Skeletal muscle tissue (tissue), 3 donors: ENCODE measurements at regions not wholly inside any gene's neighbourhood (a gene's known extent, or its start where the extent isn't known, plus 50 kb on each side); places are given as distances from the start of the nearest gene placed in this dataset.

Experiments
- H3K27ac ChIP-seq: one replicate; pipeline ENCODE4 v1.7.0; 2013; ENCODE audit warnings: mild to moderate bottlenecking, low read depth, low read length, inconsistent platforms
- H3K27me3 ChIP-seq, 3 donors: one replicate each; pipeline ENCODE4 v1.7.0; 2013; ENCODE audit warnings: low read length in 3 of 3; ENCODE audit not compliant: control insufficient read depth in 3 of 3, insufficient read depth in 3 of 3
- H3K36me3 ChIP-seq, 3 donors: one replicate each; pipeline ENCODE4 v1.7.0; 2013; ENCODE audit warnings: low read length in 3 of 3; ENCODE audit not compliant: control insufficient read depth in 3 of 3, insufficient read depth in 3 of 3
- H3K4me1 ChIP-seq, 3 donors: one replicate each; pipeline ENCODE4 v1.7.0; 2013; ENCODE audit warnings: low read length in 3 of 3, mild to moderate bottlenecking in 3 of 3; ENCODE audit not compliant: control insufficient read depth in 3 of 3, insufficient read depth in 3 of 3
- H3K4me3 ChIP-seq, 3 donors: one replicate each; pipeline ENCODE4 v1.7.0; 2013; ENCODE audit warnings: low read length in 3 of 3
- H3K9ac ChIP-seq, 3 donors: one replicate each; pipeline ENCODE4 v1.7.0; 2013; ENCODE audit warnings: low read length in 3 of 3, mild to moderate bottlenecking in 3 of 3, moderate library complexity in 2 of 3, low read depth in 1 of 3
- H3K9me3 ChIP-seq, 3 donors: one replicate each; pipeline ENCODE4 v1.7.0; 2013; ENCODE audit warnings: low read length in 3 of 3; ENCODE audit not compliant: control insufficient read depth in 3 of 3
- donor health status: Osteomylitis.

- H3K9ac ChIP-seq: no peak overlapping the region
- no peak overlapping the region for H3K27ac ChIP-seq
- no peaks in the 10 kb centered on the region for H3K27me3 ChIP-seq
Observed at GRCh38 chr2:220779511-220779910, 792.6 kb downstream of the EPHA4 start.

DNA sequence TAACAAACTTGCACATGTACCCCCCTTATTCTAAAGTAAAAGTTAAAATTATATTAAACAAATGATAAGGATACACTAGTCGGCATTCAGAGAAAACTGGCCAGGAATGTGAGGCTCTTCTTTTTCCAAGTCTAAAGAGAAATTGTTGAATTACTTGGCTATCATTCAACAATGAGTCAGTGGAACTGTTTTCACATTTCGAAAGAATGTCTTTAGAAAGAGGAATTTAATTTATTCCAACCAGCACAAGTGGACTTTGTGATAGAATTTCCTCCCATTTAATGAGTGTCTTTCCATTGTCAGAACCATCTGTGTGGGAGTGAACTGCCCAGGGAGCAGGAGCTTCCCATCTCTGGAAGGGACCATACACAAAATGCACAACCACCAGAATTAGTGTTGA is 792.2 kb downstream of the EPHA4 start:
- no peaks in the 10 kb centered on the region for H3K36me3 ChIP-seq
- H3K27ac ChIP-seq: no peak overlapping the region
- H3K4me1 ChIP-seq: no peaks in the 10 kb centered on the region
- H3K9me3 ChIP-seq: no peaks in the 10 kb centered on the region
- H3K27me3 ChIP-seq: no peaks in the 10 kb centered on the region
- no peak overlapping the region for H3K4me3 ChIP-seq
- no peak overlapping the region for H3K9ac ChIP-seq

More at GRCh38 chr2:220779511-220779910, 792.6 kb downstream of the EPHA4 start:
- Histone ChIP-seq H3K4me1 (no peaks in the 10 kb centered on the region), H3K4me3 (no peak overlapping the region), H3K36me3 (no peaks in the 10 kb centered on the region), H3K9me3 (no peaks in the 10 kb centered on the region)

GRCh38 chr2:220781622-220782241 is 790.4 kb downstream of the EPHA4 start:
- H3K4me3 ChIP-seq: no peak overlapping the region
- no peaks in the 10 kb centered on the region for H3K36me3 ChIP-seq
- no peaks in the 10 kb centered on the region for H3K4me1 ChIP-seq
- no peaks in the 10 kb centered on the region for H3K9me3 ChIP-seq
- H3K9ac ChIP-seq: no peak overlapping the region
- H3K27me3 ChIP-seq: no peaks in the 10 kb centered on the region
- H3K27ac ChIP-seq: no peak overlapping the region

DNA sequence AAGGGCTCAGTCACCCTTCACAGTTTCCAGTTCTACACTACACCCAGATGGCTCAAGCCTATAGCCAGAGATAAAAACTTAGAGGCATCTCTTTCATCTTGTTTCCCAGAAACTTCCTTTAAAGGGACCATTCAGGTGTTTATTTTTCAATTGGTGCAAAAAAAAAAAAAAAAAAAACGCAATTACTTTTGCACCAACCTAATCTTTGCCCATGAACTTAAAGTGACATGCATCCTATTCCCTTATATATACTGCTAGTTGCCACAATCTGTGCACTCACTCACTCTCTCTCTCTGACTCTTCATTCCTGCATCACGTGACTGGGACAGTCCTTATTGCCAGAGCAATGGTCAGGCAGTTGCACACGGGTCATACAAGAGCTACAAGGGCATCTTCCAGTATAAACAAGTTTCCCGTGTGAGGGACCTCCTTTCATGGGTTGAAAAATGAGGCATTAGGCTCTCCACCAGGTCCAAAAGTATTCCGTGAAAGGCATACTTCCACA is 789.4 kb downstream of the EPHA4 start:
- Histone ChIP-seq H3K27ac (no peak overlapping the region), H3K36me3 (no peaks in the 10 kb centered on the region), H3K4me1 (no peaks in the 10 kb centered on the region), H3K4me3 (no peak overlapping the region), H3K9ac (no peak overlapping the region), H3K27me3 (no peaks in the 10 kb centered on the region), H3K9me3 (no peaks in the 10 kb centered on the region)

- H3K4me3 ChIP-seq: no peak overlapping the region
- H3K9ac ChIP-seq: no peak overlapping the region
- no peaks in the 10 kb centered on the region for H3K9me3 ChIP-seq
- H3K27me3 ChIP-seq: no peaks in the 10 kb centered on the region
- H3K36me3 ChIP-seq: no peaks in the 10 kb centered on the region
- no peaks in the 10 kb centered on the region for H3K4me1 ChIP-seq
- no peak overlapping the region for H3K27ac ChIP-seq
Observed at GRCh38 chr2:220783671-220784070, 788.4 kb downstream of the EPHA4 start.

DNA sequence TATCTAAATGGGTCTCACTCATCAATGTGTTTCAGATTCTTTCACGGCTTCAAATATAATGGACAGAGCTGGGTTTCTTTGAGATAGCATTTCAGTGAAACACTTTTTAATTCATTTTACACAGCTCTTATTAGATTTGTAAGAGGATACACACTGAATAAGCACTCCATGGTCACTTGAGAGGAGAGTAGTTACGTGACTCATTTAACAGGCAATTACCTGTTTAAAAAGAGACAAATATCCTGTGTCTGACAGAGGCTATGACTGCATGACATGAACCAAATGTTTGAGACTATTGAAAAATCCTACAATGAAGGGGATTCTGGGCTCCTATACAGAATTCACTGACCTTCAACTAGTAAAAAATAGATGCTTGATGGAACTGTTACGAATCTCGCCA is 786.9 kb downstream of the EPHA4 start:
- H3K9ac ChIP-seq: no peak overlapping the region
- H3K36me3 ChIP-seq: no peaks in the 10 kb centered on the region
- no peak overlapping the region for H3K27ac ChIP-seq
- H3K4me3 ChIP-seq: no peak overlapping the region
- no peaks in the 10 kb centered on the region for H3K4me1 ChIP-seq
- no peaks in the 10 kb centered on the region for H3K27me3 ChIP-seq
- H3K9me3 ChIP-seq: no peaks in the 10 kb centered on the region

DNA sequence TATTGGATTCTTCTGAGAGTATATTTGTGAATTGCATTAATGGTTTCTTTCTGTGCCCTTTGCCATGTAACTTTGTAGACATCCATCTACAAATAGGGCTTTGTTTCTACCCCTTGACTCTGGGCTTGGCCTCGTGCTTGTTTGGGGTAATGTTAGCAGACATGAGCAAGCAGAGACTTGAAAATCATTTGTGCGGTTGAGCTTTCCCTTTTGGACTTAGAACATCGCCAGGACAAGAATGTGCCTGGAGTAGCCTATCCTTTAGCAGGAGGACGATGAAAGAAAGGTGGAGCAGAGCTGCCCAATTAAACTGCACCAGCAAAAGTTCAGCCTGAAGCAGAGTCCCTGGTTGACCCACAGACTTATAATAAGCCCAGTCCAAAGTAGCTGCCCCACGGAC is 785.9 kb downstream of the EPHA4 start:
- Histone ChIP-seq H3K9me3 (no peaks in the 10 kb centered on the region), H3K27ac (no peak overlapping the region), H3K36me3 (no peaks in the 10 kb centered on the region), H3K4me1 (no peaks in the 10 kb centered on the region), H3K27me3 (no peaks in the 10 kb centered on the region), H3K4me3 (no peak overlapping the region), H3K9ac (no peak overlapping the region)

DNA sequence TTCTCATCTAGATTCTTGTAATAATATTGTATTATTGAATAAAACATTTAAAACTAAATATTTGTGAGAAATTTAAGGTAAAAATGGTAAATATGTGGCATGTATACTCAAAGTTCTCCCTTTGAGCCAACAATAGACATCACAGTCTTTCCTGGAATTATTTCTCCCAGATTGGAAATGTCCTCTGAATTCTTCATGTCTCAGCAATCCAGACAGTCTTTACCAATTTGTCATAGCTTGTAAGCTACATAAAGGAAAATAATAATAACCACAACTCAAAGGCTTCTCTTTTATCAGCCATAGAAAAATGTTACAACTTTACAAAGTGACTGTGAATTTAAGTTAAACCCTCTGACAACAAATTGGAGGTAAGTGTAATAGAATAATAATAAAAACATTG is 784.9 kb downstream of the EPHA4 start:
- H3K9ac ChIP-seq: no peak overlapping the region
- no peaks in the 10 kb centered on the region for H3K9me3 ChIP-seq
- H3K36me3 ChIP-seq: no peaks in the 10 kb centered on the region
- H3K27me3 ChIP-seq: no peaks in the 10 kb centered on the region
- no peak overlapping the region for H3K27ac ChIP-seq
- no peaks in the 10 kb centered on the region for H3K4me1 ChIP-seq
- H3K4me3 ChIP-seq: no peak overlapping the region

DNA sequence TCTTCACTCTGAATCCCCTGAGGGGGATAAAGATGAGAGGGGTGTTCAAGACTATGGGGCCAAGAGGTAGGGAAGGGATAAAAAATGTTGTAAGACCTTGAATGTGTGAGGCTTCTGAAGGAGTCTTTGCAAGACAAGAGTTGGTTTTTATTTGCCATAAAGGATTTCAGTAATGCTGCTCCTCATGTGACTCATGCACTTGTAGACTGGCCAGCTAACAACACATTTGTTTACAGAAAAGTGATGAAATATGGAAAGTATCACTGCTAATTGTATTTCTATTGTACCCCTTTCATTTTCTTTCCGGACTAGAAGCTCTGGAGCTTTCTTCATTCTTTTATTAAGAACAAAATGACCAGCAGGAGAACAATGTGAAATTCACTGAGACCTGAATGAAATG is 782.1 kb downstream of the EPHA4 start:
- no peak overlapping the region for H3K27ac ChIP-seq
- H3K36me3 ChIP-seq: no peaks in the 10 kb centered on the region
- H3K9me3 ChIP-seq: no peaks in the 10 kb centered on the region
- no peak overlapping the region for H3K4me3 ChIP-seq
- H3K4me1 ChIP-seq: no peaks in the 10 kb centered on the region
- H3K27me3 ChIP-seq: no peaks in the 10 kb centered on the region
- no peak overlapping the region for H3K9ac ChIP-seq

DNA sequence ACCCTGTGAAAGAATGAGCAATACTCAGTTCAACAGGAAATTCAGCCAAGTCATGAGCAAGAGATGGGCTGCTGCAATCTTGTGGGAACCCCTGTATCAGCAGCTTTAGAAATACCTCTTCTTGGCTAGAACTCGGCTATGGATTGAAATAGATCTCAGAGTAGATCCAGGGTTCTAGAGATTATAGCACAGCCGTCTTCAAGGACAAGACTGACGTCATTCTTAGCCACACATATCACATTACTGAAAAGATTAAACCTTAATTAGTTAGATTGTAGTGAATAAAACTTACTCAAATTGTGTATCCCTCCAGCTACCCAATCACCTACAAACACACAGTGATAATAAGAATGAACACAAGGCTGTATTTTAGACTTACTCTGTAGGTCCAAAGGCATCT is 776.4 kb downstream of the EPHA4 start:
- Histone ChIP-seq H3K9me3 (no peaks in the 10 kb centered on the region), H3K9ac (no peak overlapping the region), H3K27ac (no peak overlapping the region), H3K36me3 (no peaks in the 10 kb centered on the region), H3K4me1 (no peaks in the 10 kb centered on the region), H3K27me3 (no peaks in the 10 kb centered on the region), H3K4me3 (no peak overlapping the region)
